PC-9 (cell line): ENCODE measurements at regions not wholly inside any gene's neighbourhood (a gene's known extent, or its start where the extent isn't known, plus 50 kb on each side); places are given as distances from the start of the nearest gene placed in this dataset.

Source experiments
- EZH2 ChIP-seq: fragments of 200-600 bp; sonication (generic); IDR thresholded peaks from 2 replicates; pipeline ENCODE4 v1.8.0; 2017; ENCODE audit warnings: antibody characterized with exemption, low read depth
- TF ChIP-seq, protein P1 (sequence below): fragments of 200-600 bp; sonication (generic); conservative IDR thresholded peaks from 2 replicates; pipeline ENCODE4 v1.6.1; 2017; ENCODE audit warnings: mixed run types, antibody characterized with exemption, mild to moderate bottlenecking, moderate library complexity

DNA sequence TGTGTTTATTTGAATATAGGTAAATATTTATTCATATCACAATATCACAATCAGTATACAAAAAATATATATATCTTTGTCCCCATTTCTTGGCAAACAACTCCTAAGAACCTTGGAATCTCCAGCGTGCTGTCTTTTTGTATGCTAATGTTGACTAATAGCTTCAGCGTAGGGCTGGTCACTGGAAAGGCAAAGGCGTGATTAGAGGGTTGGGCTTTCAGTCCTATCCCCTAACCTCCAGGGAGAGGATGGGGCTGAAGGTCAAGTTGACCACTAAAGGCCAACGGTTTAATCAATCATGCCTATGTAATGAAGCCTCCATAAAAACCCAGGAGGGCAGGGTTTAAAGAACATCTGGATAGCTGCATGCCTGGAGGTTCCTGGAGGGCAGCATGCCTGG, 79.6 kb upstream of the BNC2 start:
- TF ChIP-seq, protein P1, sequence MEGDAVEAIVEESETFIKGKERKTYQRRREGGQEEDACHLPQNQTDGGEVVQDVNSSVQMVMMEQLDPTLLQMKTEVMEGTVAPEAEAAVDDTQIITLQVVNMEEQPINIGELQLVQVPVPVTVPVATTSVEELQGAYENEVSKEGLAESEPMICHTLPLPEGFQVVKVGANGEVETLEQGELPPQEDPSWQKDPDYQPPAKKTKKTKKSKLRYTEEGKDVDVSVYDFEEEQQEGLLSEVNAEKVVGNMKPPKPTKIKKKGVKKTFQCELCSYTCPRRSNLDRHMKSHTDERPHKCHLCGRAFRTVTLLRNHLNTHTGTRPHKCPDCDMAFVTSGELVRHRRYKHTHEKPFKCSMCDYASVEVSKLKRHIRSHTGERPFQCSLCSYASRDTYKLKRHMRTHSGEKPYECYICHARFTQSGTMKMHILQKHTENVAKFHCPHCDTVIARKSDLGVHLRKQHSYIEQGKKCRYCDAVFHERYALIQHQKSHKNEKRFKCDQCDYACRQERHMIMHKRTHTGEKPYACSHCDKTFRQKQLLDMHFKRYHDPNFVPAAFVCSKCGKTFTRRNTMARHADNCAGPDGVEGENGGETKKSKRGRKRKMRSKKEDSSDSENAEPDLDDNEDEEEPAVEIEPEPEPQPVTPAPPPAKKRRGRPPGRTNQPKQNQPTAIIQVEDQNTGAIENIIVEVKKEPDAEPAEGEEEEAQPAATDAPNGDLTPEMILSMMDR = no peak
- no peak for TF ChIP-seq EZH2
